H1 (cell line): ENCODE measurements at regions not wholly inside any gene's neighbourhood (a gene's known extent, or its start where the extent isn't known, plus 50 kb on each side); places are given as distances from the start of the nearest gene placed in this dataset.

ENCODE experiments used
- POLR2A ChIP-seq, 2 experiments: IDR thresholded peaks; 1 replicate in 1 of 2; 2 replicates in 1 of 2; pipeline ENCODE4 v1.6.1; 2011; ENCODE audit warnings: low read depth in 2 of 2, low read length in 2 of 2, mild to moderate bottlenecking in 2 of 2; ENCODE audit errors: control extremely low read depth in 1 of 2
- TAF1 ChIP-seq: IDR thresholded peaks from 2 replicates; pipeline ENCODE4 v1.6.1; 2011; ENCODE audit warnings: mild to moderate bottlenecking, low read depth, low read length

DNA sequence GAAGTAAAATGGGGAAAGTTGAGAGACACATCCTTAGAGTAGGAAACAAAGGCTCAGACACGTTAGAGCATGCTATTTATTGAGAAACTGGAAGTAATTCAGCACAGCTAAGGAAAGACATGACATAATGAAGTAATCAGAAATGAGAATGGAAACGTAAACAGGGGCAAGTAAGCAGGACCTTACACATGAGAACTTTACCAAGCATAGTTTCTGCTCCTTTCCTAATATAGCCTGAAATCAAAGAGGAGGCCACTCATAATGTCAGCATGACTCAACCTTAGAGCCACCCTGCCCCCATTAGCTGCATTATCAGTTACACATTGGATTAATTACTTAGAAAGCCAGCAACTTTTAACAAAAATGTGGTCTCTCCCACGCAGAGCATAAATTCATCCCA is 558.3 kb upstream of the GRIA3 start:
- TF ChIP-seq TAF1 (no peak), POLR2A (IDR thresholded peaks at IDR 0.05; ENCODE audit: control extremely low read depth in 1 of 2, low read depth in 2 of 2, low read length in 2 of 2) (no peak)
